ENCODE measurements at regions not wholly inside any gene's neighbourhood (a gene's known extent, or its start where the extent isn't known, plus 50 kb on each side); places are given as distances from the start of the nearest gene placed in this dataset.
A peak's percentile ranks its signal among the peaks of the same experiment; 100 is the strongest.

DNA sequence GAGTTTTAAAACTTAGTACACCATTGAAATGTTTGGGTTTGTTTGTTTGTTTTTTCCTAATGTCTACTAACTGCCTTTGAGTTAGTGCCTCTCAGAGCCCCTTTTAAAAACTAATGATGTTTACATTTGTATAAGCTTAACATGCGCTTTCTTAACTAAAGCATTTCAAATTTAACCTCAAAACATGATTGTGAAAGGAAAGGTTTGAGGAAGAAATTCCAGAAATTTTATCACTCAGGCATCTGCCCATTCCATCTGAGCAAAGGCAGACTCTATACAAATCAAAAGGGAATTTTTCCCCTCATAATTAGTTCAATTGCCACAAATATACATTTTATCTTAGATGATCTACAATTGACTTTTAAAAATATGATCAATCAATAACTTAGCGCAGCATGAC, 230.7 kb upstream of the CAND1 start:
- no peak for TF ChIP-seq POLR2AphosphoS5 (IDR thresholded peaks at IDR 0.05)
- no peak for TF ChIP-seq EP300 (IDR thresholded peaks at IDR 0.05; ENCODE audit: low read depth)
- TF ChIP-seq, protein P1, sequence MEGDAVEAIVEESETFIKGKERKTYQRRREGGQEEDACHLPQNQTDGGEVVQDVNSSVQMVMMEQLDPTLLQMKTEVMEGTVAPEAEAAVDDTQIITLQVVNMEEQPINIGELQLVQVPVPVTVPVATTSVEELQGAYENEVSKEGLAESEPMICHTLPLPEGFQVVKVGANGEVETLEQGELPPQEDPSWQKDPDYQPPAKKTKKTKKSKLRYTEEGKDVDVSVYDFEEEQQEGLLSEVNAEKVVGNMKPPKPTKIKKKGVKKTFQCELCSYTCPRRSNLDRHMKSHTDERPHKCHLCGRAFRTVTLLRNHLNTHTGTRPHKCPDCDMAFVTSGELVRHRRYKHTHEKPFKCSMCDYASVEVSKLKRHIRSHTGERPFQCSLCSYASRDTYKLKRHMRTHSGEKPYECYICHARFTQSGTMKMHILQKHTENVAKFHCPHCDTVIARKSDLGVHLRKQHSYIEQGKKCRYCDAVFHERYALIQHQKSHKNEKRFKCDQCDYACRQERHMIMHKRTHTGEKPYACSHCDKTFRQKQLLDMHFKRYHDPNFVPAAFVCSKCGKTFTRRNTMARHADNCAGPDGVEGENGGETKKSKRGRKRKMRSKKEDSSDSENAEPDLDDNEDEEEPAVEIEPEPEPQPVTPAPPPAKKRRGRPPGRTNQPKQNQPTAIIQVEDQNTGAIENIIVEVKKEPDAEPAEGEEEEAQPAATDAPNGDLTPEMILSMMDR (IDR thresholded peaks at IDR 0.05): no peak
- no peak for TF ChIP-seq POLR2A (IDR thresholded peaks at IDR 0.05)
- WGBS, 2 donors (ENCODE audit: low coverage in 1 of 2): 93 to 94% methylated on average over 2 of the region's 2 CpGs
- intact Hi-C loops (cut with DNase I; ENCODE audit: low total_unique reads) (no loop called here), in situ Hi-C loops (cut with MboI; ENCODE audit: low pct_ligation_motif_present in 1 of 4, low pct_unique_long_range_greater_than_20kb in 1 of 4, low sequenced_read_pairs in 3 of 4) (no loop called here)
- Histone ChIP-seq H3K36me3 (no peaks in the 10 kb centered on the region), H3K4me3 (no peak overlapping the region), H3K9me3 (no peaks in the 10 kb centered on the region), H3K4me1 (peaks cover 0 to 7% (median 0%) of the 10 kb centered on the region in 4 donors), H3K27ac (no peak overlapping the region), H3K27me3 (no peaks in the 10 kb centered on the region)
- no peak for DNase-seq

DNA sequence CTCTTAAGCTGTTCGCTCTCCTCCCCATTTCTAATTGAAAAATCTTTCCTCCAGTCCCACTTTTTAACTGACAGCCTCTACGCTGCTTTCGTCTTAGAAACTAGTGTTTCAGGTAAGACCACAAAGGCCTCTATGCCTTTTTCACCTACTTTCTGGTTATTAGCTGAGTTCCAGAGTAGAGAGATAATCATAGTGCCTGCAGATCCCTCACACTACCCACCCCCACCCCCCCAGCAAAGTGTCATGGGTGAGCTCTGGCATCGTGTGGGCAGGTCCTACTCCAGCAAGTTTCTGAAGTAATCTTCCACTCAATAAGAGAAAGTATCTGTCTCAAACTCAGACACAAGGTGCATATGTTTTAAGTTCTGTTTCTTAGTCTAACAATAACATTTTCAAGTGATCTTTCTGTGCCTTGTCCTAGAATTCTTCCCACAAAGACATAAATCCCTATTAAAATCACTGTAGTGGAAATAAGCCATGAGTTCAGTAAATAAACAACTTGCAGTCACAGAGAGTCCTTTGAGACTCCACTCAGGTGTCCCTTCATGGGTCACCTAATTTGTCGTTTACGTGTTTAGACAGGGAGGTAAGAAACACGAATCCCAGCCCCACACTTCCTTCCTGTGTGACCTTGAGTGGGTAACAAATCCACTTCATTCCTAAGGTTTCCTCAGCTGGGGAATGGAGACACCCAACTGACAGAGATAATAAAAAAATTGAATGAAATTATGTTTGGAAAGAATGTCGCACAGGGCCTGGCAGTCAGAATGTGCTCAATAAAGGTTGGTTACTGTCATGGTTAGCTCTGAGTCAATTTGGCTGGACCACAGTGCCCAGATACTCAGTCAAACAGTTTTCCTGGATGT, 228.9 kb upstream of the CAND1 start:
- H3K4me1 ChIP-seq: peaks cover 0 to 7% (median 0%) of the 10 kb centered on the region in 4 donors
- no peaks in the 10 kb centered on the region for H3K9me3 ChIP-seq
- intact Hi-C loops (cut with DNase I; ENCODE audit: low total_unique reads): no loop called here
- WGBS, 2 donors (ENCODE audit: low coverage in 1 of 2): 55 to 59% methylated on average over 4 to 8 of the region's 8 CpGs
- no peak for DNase-seq
- no peaks in the 10 kb centered on the region for H3K27me3 ChIP-seq
- in situ Hi-C loops (cut with MboI; ENCODE audit: low pct_ligation_motif_present in 1 of 4, low pct_unique_long_range_greater_than_20kb in 1 of 4, low sequenced_read_pairs in 3 of 4): no loop called here
- no peaks in the 10 kb centered on the region for H3K36me3 ChIP-seq
- TF ChIP-seq POLR2A (IDR thresholded peaks at IDR 0.05) (no peak), POLR2AphosphoS5 (IDR thresholded peaks at IDR 0.05) (no peak)
- peak overlapping the region in 2 of 4 donors; percentile 10 to 41 for H3K27ac ChIP-seq
- no peak overlapping the region for H3K4me3 ChIP-seq

DNA sequence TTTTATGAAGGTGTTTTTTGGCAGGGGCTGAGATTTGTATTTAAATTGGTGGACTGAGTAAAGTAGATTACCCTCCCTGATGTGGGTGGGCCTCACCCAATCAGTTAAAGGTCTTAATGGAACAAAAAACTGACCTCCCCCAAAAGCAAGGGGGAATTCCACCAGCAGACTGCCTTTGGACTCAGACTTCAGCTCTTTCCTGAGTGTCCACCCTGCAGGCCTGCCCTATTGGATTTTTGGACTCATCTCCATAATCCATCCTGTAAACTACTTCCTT, 228.4 kb upstream of the CAND1 start:
- Histone ChIP-seq H3K36me3 (no peaks in the 10 kb centered on the region), H3K4me1 (peaks cover 0 to 7% (median 0%) of the 10 kb centered on the region in 4 donors), H3K27ac (peak overlapping the region in 2 of 4 donors; percentile 10 to 41), H3K4me3 (no peak overlapping the region), H3K9me3 (no peaks in the 10 kb centered on the region), H3K27me3 (no peaks in the 10 kb centered on the region)
- TF ChIP-seq, protein P1 (IDR thresholded peaks at IDR 0.05): no peak
- TF ChIP-seq POLR2A (IDR thresholded peaks at IDR 0.05) (no peak), EP300 (IDR thresholded peaks at IDR 0.05; ENCODE audit: low read depth) (no peak), POLR2AphosphoS5 (IDR thresholded peaks at IDR 0.05) (no peak)
- intact Hi-C loops (cut with DNase I; ENCODE audit: low total_unique reads) (no loop called here), in situ Hi-C loops (cut with MboI; ENCODE audit: low pct_ligation_motif_present in 1 of 4, low pct_unique_long_range_greater_than_20kb in 1 of 4, low sequenced_read_pairs in 3 of 4) (no loop called here)
- no peak for DNase-seq

DNA sequence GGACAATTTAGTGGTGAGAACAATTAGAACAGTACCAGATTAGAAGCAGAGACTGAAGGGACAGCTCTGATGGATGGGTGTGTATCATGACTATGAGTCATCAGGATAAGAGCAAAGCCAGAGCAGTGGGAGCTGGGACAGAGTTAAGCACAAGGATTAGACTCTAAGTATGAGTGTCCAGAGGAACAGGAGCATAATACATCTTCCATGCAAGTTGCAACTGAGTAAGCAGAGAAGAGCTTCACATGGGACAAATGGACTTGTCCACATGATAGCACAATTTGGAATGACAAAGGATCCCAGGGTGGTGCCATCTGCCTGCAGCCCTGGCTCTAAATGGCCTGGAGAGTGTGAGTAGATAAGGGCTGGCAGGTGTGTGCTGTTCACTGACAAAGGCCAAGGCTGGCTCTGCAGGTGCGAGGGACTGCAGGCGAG, 226.4 kb upstream of the CAND1 start:
- Histone ChIP-seq H3K36me3 (no peaks in the 10 kb centered on the region), H3K27me3 (no peaks in the 10 kb centered on the region), H3K4me1 (peaks cover 0 to 7% (median 0%) of the 10 kb centered on the region in 4 donors), H3K27ac (peak overlapping the region; percentile 12 to 67 (median 40)), H3K4me3 (no peak overlapping the region), H3K9me3 (no peaks in the 10 kb centered on the region)
- TF ChIP-seq EP300 (IDR thresholded peaks at IDR 0.05; ENCODE audit: low read depth) (no peak), POLR2AphosphoS5 (IDR thresholded peaks at IDR 0.05) (peak; percentile 50 to 82 (median 77)), POLR2A (IDR thresholded peaks at IDR 0.05) (no peak)
- TF ChIP-seq, protein P1 (IDR thresholded peaks at IDR 0.05): no peak
- in situ Hi-C loops (cut with MboI; ENCODE audit: low pct_ligation_motif_present in 1 of 4, low pct_unique_long_range_greater_than_20kb in 1 of 4, low sequenced_read_pairs in 3 of 4) (no loop called here), intact Hi-C loops (cut with DNase I; ENCODE audit: low total_unique reads) (no loop called here)
- DNase-seq: no peak
- WGBS, 2 donors (ENCODE audit: low coverage in 1 of 2): 90% methylated on average over 2 of the region's 2 CpGs; no CpG with 5 or more reads in 1 of the 2 donors

Measured in transverse colon (tissue), 4 donors.